GM12874 (cell line): ENCODE measurements at regions not wholly inside any gene's neighbourhood (a gene's known extent, or its start where the extent isn't known, plus 50 kb on each side); places are given as distances from the start of the nearest gene placed in this dataset.

ENCODE experiments used
- TF ChIP-seq, protein P1 (sequence below): IDR thresholded peaks from 2 replicates; pipeline ENCODE4 v1.5.1; 2011; ENCODE audit warnings: low read depth, mild to moderate bottlenecking, control low read depth, low read length, moderate library complexity; ENCODE audit not compliant: insufficient read depth

DNA sequence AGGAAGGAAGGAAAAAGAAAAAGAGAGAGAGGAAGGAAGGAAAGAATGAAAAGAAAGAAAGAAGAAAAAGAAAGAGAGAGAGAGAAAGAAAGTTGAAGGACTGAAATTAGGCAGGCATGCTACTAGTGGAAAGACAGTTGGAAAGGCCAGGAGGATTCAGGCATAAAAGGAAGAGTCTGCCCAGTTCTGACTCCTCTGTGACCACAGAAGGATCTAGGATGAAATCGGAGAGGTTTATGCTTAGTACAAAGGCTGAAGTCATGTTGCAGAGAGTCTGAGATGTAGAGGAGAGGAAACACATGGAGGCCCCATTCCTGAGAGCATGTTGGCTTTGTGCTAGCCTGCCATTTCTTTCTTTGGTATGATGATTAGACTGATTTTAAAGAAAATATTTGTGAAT lies 246.5 kb upstream of the ARGLU1 start:
- TF ChIP-seq, protein P1, sequence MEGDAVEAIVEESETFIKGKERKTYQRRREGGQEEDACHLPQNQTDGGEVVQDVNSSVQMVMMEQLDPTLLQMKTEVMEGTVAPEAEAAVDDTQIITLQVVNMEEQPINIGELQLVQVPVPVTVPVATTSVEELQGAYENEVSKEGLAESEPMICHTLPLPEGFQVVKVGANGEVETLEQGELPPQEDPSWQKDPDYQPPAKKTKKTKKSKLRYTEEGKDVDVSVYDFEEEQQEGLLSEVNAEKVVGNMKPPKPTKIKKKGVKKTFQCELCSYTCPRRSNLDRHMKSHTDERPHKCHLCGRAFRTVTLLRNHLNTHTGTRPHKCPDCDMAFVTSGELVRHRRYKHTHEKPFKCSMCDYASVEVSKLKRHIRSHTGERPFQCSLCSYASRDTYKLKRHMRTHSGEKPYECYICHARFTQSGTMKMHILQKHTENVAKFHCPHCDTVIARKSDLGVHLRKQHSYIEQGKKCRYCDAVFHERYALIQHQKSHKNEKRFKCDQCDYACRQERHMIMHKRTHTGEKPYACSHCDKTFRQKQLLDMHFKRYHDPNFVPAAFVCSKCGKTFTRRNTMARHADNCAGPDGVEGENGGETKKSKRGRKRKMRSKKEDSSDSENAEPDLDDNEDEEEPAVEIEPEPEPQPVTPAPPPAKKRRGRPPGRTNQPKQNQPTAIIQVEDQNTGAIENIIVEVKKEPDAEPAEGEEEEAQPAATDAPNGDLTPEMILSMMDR: no peak

DNA sequence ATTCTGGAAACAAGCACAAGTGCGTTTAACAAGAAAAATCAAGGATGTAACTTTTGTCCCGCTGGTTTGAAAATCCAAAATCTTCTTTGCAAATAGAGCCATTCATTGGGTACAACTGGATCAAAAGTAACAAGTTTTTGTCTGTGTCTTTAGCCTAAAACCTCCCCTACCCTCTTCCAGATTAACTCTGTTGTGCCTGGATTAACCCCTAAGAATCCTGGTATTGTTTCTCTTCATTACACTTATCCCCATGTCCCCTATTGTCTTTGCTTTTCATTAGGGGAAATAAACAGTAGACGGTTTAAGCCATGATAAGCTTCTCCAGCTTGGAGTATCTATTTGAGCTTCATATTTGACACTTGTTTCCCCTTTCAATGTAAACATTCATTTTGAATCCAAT lies 242.1 kb upstream of the ARGLU1 start:
- TF ChIP-seq, protein P1: no peak

DNA sequence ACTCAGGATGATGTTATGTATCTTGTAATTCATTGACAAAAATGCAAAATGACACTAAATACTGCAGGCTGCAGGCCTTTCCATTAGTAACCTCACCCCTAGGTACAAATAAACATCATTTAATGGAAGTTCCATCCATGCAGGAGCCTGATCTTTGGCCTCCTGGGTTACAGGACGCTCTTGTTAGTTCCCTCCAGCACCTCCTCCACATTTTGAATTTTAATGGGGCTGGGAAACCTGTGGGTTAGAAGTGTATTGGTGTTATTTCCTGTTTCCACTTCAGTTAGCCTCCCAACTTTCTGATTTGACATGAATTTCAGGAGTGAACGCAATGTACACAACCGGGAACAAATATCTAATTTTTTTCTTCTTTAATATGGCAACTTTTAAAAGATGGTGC lies 237.1 kb upstream of the ARGLU1 start:
- TF ChIP-seq, protein P1: no peak

DNA sequence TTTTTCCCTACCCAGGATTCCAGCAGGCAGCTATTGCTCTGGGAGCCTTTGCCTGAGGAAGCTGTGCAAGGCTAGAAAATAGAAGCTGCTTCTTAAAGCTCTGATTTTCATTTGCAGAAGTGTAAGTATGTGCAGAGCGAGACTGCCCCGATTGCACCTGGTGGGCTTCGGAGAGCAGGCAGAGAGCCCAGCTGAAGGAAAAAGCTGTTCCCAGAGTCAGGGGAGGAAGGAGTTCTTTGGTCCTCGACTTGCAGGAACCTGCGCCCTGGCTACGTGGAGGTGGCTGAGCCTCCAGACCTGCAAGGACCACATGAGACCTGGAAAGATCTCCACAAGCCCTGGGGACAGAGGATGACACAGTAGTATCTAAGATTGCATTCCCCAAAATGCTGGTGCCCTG lies 235.0 kb upstream of the ARGLU1 start:
- TF ChIP-seq, protein P1: no peak

DNA sequence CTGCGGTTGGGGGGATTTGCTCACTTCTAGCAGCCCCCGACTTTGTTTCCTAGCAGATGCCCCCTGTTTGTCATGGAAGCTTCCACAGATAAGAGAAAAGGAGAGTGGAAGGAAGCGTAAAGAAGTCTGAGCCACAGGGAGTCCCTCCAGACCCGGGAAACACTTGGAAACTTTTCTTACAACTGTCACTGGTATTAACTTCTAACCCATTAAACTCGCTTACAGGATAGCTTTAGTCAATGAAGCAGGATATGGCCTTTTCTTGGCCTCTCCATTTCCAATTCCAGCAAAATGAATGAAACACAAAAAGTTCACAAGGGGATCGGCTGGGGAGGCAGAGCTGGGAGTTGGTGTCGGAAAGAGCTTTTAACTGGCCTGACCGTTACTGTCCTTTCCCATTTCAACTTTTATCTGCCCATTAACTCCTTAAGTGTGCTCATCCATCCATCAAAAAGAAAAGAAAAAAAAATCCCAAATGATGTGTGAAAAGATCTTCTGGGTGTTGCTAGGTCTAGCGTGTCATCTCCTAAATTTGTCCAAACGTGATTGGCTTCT lies 231.9 kb upstream of the ARGLU1 start:
- TF ChIP-seq, protein P1: no peak

DNA sequence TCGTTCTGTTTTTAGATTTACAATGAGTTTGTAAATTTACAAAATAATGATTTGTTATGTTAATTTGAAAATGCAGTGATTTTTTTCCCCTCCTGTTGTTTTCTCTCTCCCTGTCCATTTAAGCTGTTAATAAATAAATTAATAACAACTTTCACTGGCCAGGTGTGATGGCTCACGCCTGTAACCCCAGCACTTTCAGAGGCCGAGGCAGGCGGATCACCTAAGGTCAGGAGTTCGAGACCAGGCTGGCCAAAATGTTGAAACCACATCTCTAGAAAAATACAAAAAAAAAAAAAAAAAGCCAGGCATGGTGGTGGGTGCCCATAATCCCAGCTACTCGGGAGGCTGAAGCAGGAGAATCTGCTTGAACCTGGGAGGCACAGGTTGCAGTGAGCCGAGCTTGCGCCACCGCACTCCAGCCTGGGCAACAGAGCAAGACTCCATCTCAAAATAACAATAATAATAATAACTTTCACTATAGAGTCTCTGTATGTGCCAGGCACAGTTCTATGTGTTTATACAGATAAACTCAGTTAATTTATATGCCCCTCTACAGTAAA lies 229.2 kb upstream of the ARGLU1 start:
- TF ChIP-seq, protein P1: no peak

DNA sequence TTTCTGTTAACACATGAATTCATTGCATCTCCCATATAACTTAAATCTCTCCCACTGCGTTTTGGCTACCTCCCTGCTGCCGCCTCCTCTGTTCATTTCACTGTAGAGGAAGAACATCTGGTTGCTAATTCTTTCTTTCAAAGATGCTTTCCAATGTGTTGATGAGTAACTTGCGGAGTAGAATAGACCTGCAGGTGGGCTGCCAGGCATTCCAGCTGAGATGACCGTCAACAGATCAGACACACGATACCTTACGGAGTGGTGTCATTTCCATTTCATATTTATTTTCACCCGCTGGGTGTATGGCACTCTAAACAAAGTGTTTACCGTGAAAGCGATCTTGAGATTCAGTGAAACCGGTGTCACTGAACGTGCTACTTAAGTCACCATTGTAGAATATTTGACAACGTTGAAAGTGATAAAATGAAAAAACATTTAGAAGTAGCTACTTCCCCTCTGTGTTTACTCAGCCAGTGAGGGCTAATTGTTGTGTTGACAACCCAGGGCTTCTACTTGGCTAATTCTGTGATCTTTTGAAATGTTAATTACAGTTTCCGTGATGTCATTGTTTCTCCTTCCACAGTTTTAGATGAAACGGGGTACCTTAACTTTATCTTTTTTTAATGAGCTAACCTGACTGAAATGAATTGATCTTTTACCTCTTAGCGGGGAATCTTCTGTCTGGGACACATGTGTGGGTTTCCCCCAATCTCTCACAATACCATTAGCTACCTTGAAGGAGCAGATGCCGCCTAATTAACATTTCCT lies 228.5 kb upstream of the ARGLU1 start:
- TF ChIP-seq, protein P1: no peak
